ENCODE measurements at regions not wholly inside any gene's neighbourhood (a gene's known extent, or its start where the extent isn't known, plus 50 kb on each side); places are given as distances from the start of the nearest gene placed in this dataset.
"Not testable (repeated sequence)": the region's sequence is repeated elsewhere in the genome, so short reads cannot be mapped to it uniquely, and the experiment has no call there.

DNA sequence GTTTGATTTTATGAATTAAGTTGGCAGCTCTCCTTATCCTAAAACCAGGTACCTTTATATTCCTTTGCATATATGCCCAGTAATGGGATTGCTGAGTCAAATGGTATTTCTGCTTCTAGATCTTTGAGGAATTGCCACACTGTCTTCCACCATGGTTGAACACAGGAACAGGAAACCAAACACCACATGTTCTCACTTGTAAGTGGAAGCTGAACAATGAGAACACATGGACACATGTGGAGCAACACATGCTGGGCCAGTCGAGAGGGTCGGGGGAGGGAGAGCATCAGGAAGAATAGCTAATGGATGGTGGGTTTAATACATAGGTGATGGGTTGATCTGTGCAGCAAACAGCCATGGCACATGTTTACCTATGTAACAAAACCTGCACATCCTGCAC, 214.6 kb downstream of the BLID start:
- TF ChIP-seq POLR2AphosphoS5 (IDR thresholded peaks at IDR 0.05; ENCODE audit: borderline replicate concordance, low read depth, low read length); EZH2 (IDR thresholded peaks at IDR 0.05); FOXP2 (optimal IDR thresholded peaks at IDR 0.05; ENCODE audit: control extremely low read depth, extremely low read length, insufficient read depth): not testable (repeated sequence)

All from SK-N-MC (cell line).